GM23338 (cell line): ENCODE measurements at regions not wholly inside any gene's neighbourhood (a gene's known extent, or its start where the extent isn't known, plus 50 kb on each side); places are given as distances from the start of the nearest gene placed in this dataset.

ENCODE experiments used
- ATAC-seq: fragments of 200-7000 bp; cut with Tn5 transposase; 3 replicates; pipeline ENCODE4 v1.9.1; 2020
- DNase-seq: peaks from one replicate; pipeline ENCODE4 v3.0.0-alpha.2; 2015; ENCODE audit warnings: low spot score
- H2AFZ ChIP-seq: fragments of 200-600 bp; sonication (generic); 2 replicates; pipeline ENCODE4 v1.8.0; 2016; ENCODE audit warnings: antibody characterized with exemption, mild to moderate bottlenecking, moderate library complexity
- H3F3A ChIP-seq: fragments of 200-600 bp; sonication (generic); replicated peaks from 2 replicates; pipeline ENCODE4 v1.8.0; 2017; ENCODE audit warnings: antibody characterized with exemption, mixed run types, low read depth
- H3K27ac ChIP-seq: fragments of 200-600 bp; sonication (generic); 2 replicates; pipeline ENCODE4 v1.6.1; 2016; ENCODE audit warnings: low read depth
- H3K27me3 ChIP-seq: fragments of 200-600 bp; sonication (generic); 2 replicates; pipeline ENCODE4 v1.8.0; 2016; ENCODE audit warnings: mild to moderate bottlenecking, mixed run types, moderate library complexity; ENCODE audit not compliant: insufficient read depth
- H3K36me3 ChIP-seq: fragments of 200-600 bp; sonication (generic); 2 replicates; pipeline ENCODE4 v1.8.0; 2016; ENCODE audit warnings: mild to moderate bottlenecking; ENCODE audit not compliant: insufficient read depth
- H3K4me1 ChIP-seq: fragments of 200-600 bp; sonication (generic); 2 replicates; pipeline ENCODE4 v1.8.0; 2016; ENCODE audit warnings: mild to moderate bottlenecking, moderate library complexity; ENCODE audit not compliant: insufficient read depth
- H3K4me2 ChIP-seq: fragments of 200-600 bp; sonication (generic); 2 replicates; pipeline ENCODE4 v1.7.1; 2017; ENCODE audit warnings: mixed run types
- H3K4me3 ChIP-seq: fragments of 200-600 bp; sonication (generic); 2 replicates; pipeline ENCODE4 v1.6.1; 2016; ENCODE audit warnings: mixed run types
- H3K79me2 ChIP-seq: fragments of 200-600 bp; sonication (generic); replicated peaks from 2 replicates; pipeline ENCODE4 v1.8.0; 2017; ENCODE audit warnings: mild to moderate bottlenecking; ENCODE audit not compliant: insufficient read depth
- H3K9me2 ChIP-seq: fragments of 200-600 bp; sonication (generic); 2 replicates; pipeline ENCODE4 v1.8.0; 2017; ENCODE audit not compliant: insufficient read depth
- H4K20me1 ChIP-seq: fragments of 200-600 bp; sonication (generic); replicated peaks from 2 replicates; pipeline ENCODE4 v1.8.0; 2017; ENCODE audit warnings: mild to moderate bottlenecking; ENCODE audit not compliant: insufficient read depth
- H3K27ac Mint-ChIP-seq: 2 replicates; pipeline ENCODE4 v1.8.0; 2020; ENCODE audit warnings: inconsistent platforms, mild to moderate bottlenecking, moderate library complexity, mixed read lengths
- H3K27me3 Mint-ChIP-seq: 3 replicates; pipeline ENCODE4 v1.8.0; 2022; ENCODE audit warnings: low read depth, mild to moderate bottlenecking, moderate library complexity, mixed read lengths, inconsistent platforms; ENCODE audit not compliant: insufficient read depth, poor library complexity
- H3K36me3 Mint-ChIP-seq: 3 replicates; pipeline ENCODE4 v1.8.0; 2021; ENCODE audit warnings: low read depth, mild to moderate bottlenecking, inconsistent platforms, moderate library complexity, mixed read lengths
- H3K4me1 Mint-ChIP-seq: 3 replicates; pipeline ENCODE4 v1.8.0; 2020; ENCODE audit warnings: mild to moderate bottlenecking, inconsistent platforms, mixed read lengths
- H3K4me3 Mint-ChIP-seq: 3 replicates; pipeline ENCODE4 v1.8.0; 2021; ENCODE audit warnings: moderate library complexity, mild to moderate bottlenecking, inconsistent platforms, mixed read lengths
- H3K9me3 Mint-ChIP-seq: 3 replicates; pipeline ENCODE4 v1.8.0; 2020; ENCODE audit warnings: moderate library complexity, mild to moderate bottlenecking, inconsistent platforms, mixed read lengths
- ETS1 ChIP-seq: IDR thresholded peaks from 2 replicates; pipeline ENCODE4 v1.6.1; 2016; ENCODE audit warnings: antibody characterized with exemption
- EZH2phosphoT487 ChIP-seq: fragments of 200-600 bp; sonication (generic); IDR thresholded peaks from one replicate; pipeline ENCODE4 v1.8.1; 2018; ENCODE audit warnings: antibody characterized with exemption; ENCODE audit not compliant: unreplicated experiment
- POLR2AphosphoS5 ChIP-seq: IDR thresholded peaks from 2 replicates; pipeline ENCODE4 v1.6.1; 2016; ENCODE audit warnings: antibody characterized with exemption, low read depth
- REST ChIP-seq: IDR thresholded peaks from one replicate; pipeline ENCODE4 v1.6.1; 2018; ENCODE audit warnings: antibody characterized with exemption; ENCODE audit not compliant: unreplicated experiment
- STAT1 ChIP-seq: IDR thresholded peaks from one replicate; pipeline ENCODE4 v1.6.1; 2016; ENCODE audit warnings: antibody characterized with exemption; ENCODE audit not compliant: unreplicated experiment
- ZNF114 ChIP-seq: fragments of 250-450 bp; sonication (Bioruptor Pico); IDR thresholded peaks from 2 replicates; pipeline ENCODE4 v1.5.0; 2020; ENCODE audit warnings: mild to moderate bottlenecking, moderate library complexity
- ZNF462 ChIP-seq: fragments of 250-450 bp; sonication (Bioruptor Pico); IDR thresholded peaks from 2 replicates; pipeline ENCODE4 v1.5.0; 2020; ENCODE audit warnings: mild to moderate bottlenecking, moderate library complexity

DNA sequence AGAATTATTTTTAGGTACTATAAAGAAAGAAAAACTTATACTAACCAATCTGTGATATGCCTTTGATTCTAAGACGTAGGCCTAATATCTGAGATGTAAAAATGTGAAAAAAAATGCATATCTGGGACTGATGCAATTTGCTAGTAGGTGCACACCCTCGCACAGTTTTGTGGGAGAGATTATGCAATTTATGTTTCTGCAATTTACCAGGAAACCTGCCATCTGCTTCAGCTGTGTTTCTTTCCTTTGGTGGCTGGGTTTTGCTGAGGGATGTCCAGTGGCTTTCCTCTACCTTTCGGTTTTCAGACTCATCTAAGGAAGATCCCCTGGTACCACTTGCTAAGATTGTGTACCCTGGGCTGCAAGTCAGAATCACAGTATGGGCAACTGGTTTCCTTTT lies 186.9 kb downstream of the ZFP64 start (continued):
- TF ChIP-seq ZNF462 (CRISPR knock-in tag) (no peak), ETS1 (no peak), REST (no peak)

- Histone ChIP-seq H3K4me1 (peaks cover 31% of the 10 kb centered on the region), H3K27me3 (no peaks in the 10 kb centered on the region), H2AFZ (no peak overlapping the region; the same call in 1 of the 2 replicates), H3F3A (no peaks in the 10 kb centered on the region), H3K36me3 (no peaks in the 10 kb centered on the region), H4K20me1 (no peaks in the 10 kb centered on the region), H3K9me2 (no peaks in the 10 kb centered on the region), H3K79me2 (no peaks in the 10 kb centered on the region), H3K27ac (no peak overlapping the region), H3K4me2 (peak overlapping the region; percentile 47), H3K4me3 (no peak overlapping the region)
- Mint-ChIP-seq H3K27ac (peak overlapping the region; percentile 52; the same call in 1 of the 2 replicates), H3K27me3 (peaks cover 2% of the 10 kb centered on the region), H3K9me3 (no peaks in the 10 kb centered on the region), H3K4me1 (peaks cover 36% of the 10 kb centered on the region), H3K4me3 (no peak overlapping the region), H3K36me3 (no peaks in the 10 kb centered on the region)
- ATAC-seq (peak; percentile 40; the same call in 2 of the 3 replicates), DNase-seq (no peak)
- TF ChIP-seq REST (no peak), POLR2AphosphoS5 (no peak), EZH2phosphoT487 (no peak), ZNF114 (CRISPR knock-in tag) (no peak), STAT1 (no peak), ETS1 (no peak)
Measured at GRCh38 chr20:52004018-52004417, 187.6 kb downstream of the ZFP64 start.
